CD1c-positive myeloid dendritic cell (primary cell): ENCODE measurements at regions not wholly inside any gene's neighbourhood (a gene's known extent, or its start where the extent isn't known, plus 50 kb on each side); places are given as distances from the start of the nearest gene placed in this dataset.

Experiments used
- DNase-seq: peaks from one replicate; pipeline ENCODE4 v3.0.0-alpha.2; 2016; ENCODE audit errors: extremely low spot score

DNA sequence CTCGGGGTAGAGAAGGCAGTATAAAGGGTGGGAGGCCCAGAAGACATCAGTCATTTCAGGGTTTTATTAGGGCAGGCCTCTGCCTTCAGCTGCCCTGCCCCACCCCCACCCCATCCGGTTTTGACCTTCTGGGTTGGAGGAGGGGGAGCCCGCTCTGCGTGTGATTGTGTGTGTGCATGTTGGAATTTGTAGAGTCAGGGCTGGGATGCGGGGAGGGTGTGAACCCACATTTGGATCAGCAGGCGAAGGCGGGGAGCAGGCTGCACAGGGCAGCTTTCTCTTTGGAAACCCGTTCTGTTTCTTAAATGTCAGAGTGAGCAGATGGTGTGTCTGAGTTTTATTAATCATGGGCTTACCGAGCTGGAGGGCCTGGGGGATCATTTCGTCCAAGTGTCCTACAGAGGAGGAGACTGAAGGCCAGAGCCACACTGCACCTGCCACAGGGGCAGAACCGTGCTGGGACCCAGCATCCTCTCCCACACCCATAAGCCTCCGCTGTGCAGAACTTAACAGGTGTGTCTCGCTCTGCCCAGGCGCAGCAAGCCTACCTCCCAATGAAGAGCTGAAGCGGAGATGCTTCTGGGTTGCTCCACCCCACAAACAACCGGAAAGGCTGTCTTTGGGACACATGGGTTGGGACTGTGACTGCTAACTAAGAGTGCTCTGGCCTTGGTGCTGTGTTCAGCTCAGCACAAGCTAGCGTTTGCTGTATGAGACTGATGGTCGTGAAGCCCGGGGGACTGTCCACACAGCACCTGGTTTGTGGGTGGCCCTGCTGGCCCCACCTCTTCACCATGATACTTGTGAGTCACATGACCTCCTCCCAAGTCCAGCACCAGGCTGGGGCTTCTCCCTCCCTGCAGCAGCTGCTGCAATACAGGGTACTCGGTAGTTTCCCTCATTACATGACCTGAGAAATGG lies 70.9 kb upstream of the GSE1 start:
- DNase-seq = no peak

DNA sequence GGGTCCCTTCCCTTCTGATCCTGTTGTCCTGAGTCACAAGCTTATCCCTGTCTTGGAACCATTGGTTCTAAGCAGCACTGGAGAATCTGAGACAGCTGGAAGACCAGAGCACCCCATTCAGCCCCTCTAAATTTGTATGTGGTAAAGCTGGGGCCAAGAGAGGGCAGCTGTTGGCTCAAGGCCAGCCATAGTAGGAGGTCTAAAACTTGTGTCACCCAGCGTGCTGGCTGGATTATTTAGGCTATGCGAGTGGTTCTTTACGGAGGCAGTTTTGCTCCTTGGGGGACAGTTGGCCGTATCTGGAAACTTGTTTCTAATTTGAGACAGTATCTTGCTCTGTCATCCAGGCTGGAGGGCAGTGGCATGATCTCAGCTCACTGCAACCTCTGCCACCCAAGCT lies 69.6 kb upstream of the GSE1 start:
- no peak for DNase-seq

DNA sequence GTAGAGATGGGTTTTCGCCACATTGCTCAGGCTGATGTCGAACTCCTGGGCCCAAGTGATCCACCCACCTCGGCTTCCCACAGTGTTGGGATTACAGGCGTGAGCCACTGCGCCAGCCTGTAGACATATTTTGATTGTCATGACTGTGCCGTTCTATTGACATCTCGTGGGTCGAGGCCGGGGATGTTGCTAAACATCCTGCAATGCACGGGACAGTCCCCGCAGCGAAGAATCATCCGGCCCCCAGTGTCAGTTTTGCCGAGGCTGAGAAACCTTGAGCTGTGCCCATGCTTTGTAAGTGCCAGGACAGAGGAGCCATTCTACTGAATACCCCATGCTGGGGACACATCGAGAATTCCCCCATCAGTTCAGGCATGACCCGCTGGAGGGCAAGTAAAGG lies 69.1 kb upstream of the GSE1 start:
- peak; percentile 20 for DNase-seq

DNA sequence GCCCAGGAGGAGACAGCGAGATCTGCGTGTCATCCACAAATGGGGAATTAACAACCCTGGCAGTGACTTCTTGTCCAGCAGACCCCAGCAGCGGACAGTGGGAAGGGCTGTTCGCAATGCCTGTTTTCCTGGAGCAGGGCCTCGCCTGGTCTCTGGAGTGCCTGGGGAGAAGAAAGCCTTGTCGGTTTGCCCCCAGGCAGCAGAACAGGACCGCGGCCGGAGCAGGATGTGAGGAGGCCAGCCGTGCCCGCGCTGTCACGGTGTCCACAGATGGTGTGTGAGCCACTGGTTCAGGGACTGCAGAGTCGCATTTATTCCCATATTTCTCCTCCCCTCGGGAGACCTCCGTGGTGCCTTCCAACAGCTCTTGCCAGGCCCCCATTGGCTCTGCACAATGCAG lies 68.5 kb upstream of the GSE1 start:
- no peak for DNase-seq

DNA sequence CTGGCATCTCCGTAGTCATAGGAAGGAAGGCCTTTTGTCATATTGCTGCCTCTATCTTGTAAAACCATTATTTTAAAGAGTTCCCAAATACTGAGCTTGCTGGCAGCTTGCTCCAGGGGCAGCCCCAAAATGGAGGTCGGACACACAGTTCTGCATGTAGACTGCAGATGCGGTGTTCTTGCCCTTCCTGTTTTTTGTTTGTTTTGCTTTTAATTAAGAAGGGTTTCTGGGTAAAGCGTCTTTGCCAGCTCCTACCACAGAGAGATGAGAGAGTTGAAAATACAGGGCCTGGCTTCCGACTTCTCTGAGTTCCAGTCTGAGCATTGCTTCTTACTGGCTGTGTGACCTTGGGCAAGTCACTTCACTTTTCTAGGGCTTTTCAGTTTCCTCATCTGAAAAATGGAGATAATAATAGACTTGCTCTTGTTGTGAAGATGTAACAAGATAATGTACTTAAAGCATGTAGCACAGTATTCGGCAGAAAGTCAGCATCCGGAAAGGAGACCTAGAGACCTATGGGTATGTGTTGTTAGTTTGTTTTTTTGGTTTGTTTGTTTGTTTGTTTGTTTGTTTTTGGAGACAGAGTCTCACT lies 67.8 kb upstream of the GSE1 start:
- DNase-seq = no peak

DNA sequence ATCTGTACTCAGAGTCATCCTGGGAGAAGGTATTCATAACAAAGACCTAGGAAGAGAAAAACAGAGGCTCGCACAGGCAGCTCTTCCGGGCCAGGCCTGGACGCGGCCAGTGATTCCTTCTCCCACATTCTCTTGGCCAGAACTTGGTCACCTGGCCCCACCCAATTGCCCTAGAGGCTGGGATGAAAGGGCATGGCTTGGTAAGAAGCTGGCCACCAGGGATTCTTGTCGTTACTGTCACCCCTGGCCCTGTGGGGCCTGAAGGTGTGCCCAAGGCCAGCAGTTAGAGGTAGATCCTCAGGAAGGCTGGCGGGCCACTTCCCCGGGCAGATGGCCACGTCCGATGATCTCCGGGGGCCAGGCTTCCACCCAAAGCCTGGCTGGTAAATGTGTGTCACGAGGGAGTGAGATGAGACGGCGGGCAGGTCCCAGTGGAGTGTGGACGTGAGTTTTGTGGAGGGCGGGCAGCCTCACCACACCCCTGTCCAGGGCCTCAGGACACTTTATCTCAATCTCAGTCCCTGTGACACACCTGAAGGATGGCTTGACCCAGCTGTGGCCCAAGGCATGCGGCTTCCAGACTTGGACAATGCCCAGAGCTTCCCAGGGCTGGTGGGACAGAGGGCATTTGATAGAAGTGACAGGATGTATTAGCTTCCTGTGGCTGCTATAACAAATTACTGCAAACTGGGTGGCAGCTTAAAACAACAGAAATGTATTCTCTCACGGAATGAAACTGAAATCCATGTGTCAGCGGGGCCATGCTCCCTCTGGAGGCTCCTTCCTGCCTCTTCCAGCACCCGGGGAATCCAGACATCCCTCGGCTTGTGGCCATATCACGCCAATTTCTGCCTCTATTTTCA lies 66.3 kb upstream of the GSE1 start:
- no peak for DNase-seq

DNA sequence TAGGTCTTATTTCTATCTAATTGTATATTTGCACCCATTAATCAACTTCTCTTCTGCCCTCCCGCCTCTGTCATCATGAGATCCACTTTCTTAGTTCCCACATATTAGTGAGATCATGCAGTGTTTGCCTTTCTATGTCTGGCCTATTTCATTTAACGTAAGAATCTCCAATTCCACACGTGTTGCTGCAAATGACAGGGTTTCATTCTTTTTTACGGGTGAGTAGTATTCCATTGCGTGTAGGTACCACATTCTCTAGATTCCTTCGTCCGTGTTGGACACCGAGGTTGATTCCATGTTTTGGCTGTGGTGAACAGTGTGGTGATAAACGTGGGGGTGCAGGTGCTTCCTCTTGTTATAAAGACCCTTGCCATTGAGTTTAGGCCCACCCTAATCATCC lies 64.7 kb upstream of the GSE1 start:
- no peak for DNase-seq

DNA sequence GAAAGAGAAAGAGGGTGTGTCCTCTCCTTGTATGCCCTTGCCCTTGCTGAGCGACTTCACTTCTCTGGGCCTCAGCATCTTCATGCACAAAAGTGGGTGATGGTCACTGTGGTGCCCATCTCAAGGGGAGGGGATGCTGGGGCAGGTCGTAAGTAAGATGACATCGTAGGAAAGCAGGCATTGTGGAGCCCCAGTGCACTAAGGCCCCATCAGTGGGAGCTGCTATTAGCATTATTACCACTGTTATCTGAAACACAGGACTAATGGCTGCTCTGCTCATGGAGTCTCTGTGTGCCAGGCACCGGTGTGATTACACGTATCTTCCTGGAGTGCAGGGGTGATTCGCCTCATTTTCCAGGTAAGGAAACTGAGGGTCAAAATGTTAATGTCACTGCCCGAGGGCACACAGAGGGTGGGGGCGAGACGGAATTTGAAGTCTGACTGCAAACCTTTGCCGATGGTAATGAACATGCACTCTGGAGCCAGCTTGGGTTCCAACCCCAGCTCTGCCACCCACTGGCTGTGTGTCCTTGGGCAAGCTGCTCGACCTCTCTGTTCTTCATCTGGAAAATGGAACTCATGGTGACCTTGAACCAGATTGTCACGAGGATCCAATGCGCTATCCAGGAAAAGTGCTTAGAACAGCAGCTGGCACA lies 63.2 kb upstream of the GSE1 start:
- DNase-seq = no peak

DNA sequence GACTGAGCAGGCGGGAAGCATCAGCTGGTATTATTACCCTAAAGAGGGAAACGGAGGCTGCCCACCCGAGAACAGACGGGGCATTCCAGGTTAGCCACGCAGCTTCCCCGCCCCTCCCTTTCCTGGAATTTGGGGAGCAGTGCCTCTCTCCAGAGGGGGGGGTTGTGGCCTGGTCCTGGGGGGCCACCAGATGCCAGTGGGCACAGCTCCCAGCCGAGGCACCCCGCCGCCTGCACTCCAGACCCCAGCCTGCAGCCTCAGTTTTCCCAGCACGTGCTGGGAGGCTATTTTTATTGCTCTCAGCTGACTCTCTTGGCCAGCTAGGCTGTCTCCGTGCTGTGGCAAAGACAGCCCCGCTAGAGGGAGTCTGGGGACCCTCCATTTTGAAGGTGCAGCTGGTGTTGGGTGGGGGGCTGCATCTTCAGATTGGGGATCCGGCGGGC lies 62.7 kb upstream of the GSE1 start:
- no peak for DNase-seq

DNA sequence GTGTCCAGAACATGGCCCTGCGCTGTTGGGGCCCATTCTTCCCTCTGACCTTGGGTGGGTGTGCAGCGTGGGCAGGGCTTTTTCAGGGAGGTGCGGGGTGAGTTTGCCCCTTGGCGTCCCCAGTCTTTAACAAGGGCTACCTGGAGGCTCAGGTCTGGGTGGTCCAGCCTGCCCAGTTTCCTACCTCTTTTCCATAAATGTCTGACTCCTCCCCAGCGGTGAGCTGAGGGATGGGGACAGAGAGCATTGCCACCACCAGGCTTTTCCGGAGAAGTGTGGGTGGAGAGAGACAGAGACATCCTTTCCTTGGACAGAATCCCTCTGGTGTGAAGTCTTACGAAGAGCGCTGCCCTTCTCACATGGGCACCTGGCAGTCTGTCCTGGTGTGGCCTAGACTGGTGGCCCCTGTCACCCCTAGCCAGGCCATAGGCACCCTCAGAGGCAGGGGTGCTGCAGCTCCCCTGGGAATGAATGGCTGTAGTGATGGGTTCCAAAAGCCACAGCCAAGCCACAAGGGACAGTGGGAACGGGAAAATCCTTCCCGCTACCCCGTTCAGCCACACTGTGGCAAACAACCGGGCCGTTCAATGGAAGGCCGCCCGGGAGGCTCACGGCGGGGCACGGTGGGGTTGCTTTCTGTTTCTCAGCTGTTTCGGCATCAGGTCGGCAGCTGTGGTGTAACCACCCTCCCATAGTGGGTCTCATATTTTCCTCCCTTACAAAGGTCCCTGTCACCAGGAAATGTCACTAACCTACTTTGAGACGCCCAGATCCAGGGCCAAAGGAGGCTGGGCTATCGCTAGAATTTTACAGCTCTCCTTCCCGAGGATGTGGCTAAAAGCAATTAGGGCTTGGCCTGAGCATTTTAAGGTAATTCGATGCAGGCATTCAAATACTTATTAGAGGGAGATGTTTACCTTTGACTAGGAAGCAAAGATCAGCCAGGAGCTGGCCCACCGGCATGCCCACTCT lies 61.9 kb upstream of the GSE1 start:
- DNase-seq = no peak

DNA sequence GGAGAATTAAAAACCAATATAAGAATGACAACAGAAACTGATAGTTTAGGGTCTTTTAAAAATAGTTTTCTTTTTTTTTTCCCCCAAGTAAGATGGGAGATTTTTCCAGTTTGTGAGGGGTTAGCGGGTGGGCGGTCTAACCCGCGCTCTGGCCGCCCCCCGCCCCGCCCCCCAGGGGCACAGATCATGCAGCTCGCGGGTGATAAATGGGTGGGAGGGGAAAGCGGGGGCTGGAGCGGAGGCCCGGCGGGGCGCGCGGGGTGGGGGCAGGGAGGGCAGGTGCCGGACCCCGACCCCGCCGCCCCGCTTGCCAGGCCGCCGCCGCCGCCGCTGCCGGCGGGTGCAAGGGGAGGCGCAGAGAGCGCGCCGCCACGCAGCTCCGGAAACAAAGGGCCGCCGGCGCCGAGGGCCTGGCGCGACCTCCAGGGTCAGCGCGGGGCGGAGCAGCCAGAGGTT lies 60.1 kb upstream of the GSE1 start:
- DNase-seq = no peak

DNA sequence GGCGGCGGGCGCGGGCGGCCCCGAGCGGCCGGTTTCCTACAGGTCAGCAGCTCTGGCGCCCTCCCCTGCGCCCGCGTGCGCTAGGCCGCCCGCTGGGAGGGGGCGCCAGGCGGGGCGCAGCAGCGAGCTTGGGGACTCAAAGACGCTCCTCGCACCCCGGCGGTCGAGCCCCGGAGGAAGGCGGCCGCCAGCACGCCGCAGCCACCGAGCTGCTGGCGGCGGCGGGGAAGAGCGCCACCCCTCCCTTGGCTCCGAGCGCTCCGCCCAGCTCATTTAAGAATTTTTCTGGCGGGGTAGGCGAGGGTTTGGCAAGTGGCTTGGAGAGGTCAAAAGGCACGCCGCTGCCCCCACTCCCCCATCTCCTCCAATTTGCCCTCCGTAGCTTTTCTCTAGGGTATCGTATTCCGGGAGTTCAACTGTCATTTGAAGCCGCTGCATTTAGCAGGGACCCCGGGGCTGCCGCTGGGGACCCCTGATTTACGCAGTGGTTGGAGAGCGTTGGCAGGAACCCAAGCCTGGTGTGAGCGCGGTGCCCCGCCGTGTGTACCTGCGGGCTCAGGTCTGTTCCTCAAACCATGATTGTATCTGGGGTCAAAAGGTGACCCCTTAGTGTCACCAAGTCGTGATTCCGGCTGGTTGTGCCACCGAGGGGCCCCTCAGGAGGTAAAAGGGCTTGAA lies 59.5 kb upstream of the GSE1 start:
- DNase-seq = peak; percentile 66

DNA sequence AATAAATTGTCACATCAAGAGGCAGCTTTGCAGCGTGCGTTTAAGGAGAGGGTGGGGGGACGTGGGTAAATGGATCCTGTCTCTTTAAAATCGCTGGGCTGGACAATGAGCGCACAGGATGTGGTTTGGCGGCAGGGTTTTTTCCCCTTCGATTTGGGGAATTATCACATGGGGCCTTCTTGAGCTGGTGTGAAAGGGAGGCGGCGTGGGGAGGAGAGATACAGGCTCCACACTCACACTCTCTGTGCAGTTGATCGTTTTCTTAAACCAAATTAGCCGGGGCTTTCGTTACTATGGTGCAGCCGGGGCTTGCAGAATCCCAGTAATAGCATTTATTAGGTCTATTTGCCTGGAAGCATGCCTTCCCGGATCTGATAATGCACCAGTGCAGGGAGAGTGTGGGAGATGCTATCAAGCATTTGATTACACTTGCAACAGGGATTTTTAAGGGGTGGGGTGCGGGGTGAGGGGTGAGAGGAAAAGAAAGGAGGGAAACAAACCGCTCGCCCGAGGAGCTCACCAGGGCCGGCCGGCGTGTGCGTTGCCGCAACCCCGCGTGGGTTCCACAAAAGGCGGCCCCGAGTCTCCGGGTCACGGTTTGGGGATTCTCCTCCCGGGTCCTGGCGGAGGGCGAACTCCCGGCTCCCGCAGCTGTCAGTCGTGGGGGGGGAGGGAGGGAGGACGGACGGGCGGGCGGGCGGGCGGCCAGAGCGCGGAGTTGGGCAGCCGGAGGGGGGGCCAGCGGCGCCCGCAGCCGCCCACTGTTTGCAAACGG lies 58.8 kb upstream of the GSE1 start:
- DNase-seq = peak; percentile 89

DNA sequence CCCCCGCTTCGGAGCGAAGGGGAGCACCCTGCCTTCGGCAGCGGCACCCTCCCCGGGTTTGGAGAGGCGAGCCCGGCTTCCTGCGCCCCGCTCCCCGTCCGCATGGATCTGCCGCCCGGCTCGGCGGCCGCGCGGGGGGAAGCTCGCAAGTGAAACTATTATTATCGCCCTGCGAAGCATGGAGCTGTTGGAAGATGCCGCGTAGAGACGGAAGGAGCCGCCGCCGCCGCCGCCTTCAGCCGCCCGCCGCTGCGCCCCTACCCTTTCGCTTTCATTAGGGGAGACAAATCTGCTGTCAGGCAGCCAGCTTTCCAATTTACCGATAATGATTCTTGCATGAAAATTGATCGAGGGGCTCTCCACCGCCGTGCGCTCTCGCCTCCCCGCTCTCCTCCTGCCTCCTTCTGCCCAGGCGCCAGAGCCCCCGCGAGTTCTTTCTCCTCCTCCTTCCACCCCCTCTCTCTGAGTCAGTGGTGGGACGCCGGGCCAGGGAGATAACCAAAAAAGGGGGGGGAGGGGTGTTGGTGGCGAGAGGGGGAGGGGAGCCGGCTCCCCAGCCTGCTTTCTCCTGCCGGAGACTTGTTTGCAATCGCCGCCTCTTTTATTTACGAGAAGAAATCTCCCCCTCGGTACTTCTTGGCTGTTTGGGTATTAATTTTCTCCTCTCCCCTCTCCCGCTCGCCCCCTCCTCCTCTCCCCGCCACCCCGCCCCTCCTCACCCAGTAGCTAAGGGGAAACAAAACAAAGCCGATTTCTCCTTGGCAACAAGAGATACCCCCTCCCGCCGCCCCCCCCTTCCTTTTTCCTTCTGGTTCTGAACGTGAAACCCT lies 58.0 kb upstream of the GSE1 start:
- peak; percentile 79 for DNase-seq

DNA sequence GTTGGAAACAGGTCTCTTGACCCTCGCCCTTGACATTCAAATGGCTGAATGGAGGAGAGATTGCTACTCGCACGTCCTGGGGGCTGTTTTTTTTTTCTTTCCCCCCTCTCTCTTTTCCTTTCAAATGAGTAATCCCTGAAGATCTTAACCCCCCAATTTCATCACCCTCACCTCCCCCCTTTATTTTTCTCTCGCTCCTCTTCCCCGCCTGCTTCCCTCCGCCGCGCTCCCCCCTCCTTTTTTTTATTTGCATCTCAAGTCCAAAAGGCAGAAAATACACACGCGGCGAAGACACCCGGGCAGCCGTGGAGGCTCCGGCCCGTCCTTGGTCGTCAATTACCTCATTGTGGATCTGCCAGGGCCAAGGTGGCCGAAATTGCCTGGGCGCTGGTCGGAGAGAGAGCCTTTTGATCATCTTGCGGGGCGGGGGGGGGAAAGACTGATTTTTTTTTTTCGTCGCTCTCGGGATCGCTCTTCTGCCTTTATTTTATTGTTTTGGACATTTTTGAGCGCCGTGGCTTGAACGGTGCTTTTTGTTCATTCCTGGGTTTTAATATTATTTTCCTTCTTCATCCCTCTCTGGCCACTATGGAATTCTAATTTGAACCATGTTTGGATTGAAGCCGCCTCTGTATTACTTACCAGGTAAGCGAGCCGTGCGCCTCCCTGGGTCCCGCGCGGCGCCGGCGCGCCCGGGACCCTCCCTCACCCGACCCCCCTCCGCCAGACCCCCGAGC lies 57.2 kb upstream of the GSE1 start:
- peak; percentile 50 for DNase-seq

DNA sequence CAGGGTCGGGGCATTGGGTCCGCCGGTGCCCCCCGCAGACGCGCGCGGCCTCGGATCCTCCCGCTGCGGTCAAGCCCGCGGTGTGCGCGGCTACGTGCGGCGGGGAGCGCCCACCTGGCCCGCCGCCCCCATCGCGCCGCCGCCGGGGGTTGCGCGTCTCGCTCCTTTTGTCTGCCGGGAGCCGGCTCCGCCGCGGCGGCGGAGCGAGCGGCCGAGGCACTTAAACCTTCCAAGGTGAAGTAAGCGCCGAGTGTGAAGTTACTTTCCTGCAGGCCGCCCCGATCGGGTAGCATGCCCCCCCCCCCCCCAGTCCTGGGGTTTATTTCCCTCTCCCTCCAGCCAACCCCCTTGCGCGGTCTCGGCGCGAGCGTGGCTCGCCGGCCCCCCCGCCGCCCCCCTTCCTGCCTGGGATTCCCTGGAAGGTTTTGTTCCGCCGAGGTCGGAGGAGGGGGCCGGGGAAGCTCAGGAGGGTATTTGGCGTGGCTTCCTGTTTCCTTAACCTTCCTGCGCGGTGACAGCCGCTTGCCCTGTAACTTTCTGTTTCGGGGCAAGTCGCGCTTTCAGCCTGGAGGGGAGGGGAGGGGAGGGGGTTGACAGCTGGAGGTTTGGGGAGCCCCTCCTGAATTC lies 56.6 kb upstream of the GSE1 start:
- peak; percentile 82 for DNase-seq
